HepG2 (cell line): ENCODE measurements at regions not wholly inside any gene's neighbourhood (a gene's known extent, or its start where the extent isn't known, plus 50 kb on each side); places are given as distances from the start of the nearest gene placed in this dataset.

ENCODE experiments used
- ATAC-seq: fragments of 200-7000 bp; cut with Tn5 transposase; 3 replicates; pipeline ENCODE4 v1.9.1; 2020; ENCODE audit warnings: mild to moderate bottlenecking, moderate library complexity
- BruUV-seq: library from RNA; stranded (reverse); fragments of 400-500 nt; replicated peaks from 2 replicates; lab custom pipeline; 2021; lab: Mats Ljungman, UMichigan
- CTCF ChIA-PET: fragments of 300-600 bp; formaldehyde crosslinking; extraction: SDS; loops from one replicate; lab custom pipeline; 2021; ENCODE audit warnings: low total read pairs, inconsistent platforms, low intra/inter-chr PET ratio; lab: Yijun Ruan, JAX
- POLR2A ChIA-PET: fragments of 350-600 bp; sonication (Branson Sonifier 250); formaldehyde crosslinking; loops from one replicate; lab custom pipeline; 2020; ENCODE audit warnings: antibody characterized with exemption, inconsistent platforms; lab: Yijun Ruan, JAX
- DNase-seq: peaks from one replicate; pipeline ENCODE4 v3.0.0-alpha.2; 2015; ENCODE audit warnings: low spot score
- FAIRE-seq: peaks from 3 replicates; lab custom pipeline; 2011; peaks lifted over from hg19 to GRCh38; lab: Jason Lieb, UNC
- H2AFZ ChIP-seq: one replicate; pipeline ENCODE4 v1.6.1; 2011; ENCODE audit warnings: low read length, inconsistent platforms
- H3K27ac ChIP-seq: fragments of 300-600 bp; 3 replicates; pipeline ENCODE4 v1.8.0; 2011; ENCODE audit warnings: mixed run types, mild to moderate bottlenecking, mixed read lengths, low read length, inconsistent platforms; ENCODE audit not compliant: insufficient read depth; ENCODE audit errors: extremely low read length
- H3K27me3 ChIP-seq, 2 experiments: fragments of 200-600 bp in 1 of 2; 2 replicates in 1 of 2; 3 replicates in 1 of 2; pipeline versions ENCODE4 v1.6.0 to v1.8.0; 2011; ENCODE audit warnings: low read length in 2 of 2, mild to moderate bottlenecking in 2 of 2, moderate library complexity in 2 of 2, inconsistent platforms in 1 of 2; ENCODE audit not compliant: insufficient read depth in 2 of 2, control insufficient read depth in 1 of 2
- H3K36me3 ChIP-seq, 2 experiments: fragments of 200-600 bp in 1 of 2; replicated peaks in 1 of 2; 2 replicates in 1 of 2; 3 replicates in 1 of 2; pipeline versions ENCODE4 v1.5.1 to v1.8.0; 2011; ENCODE audit warnings: low read length in 2 of 2, inconsistent platforms in 1 of 2; ENCODE audit not compliant: insufficient read depth in 2 of 2, control insufficient read depth in 1 of 2
- H3K4me1 ChIP-seq: 2 replicates; pipeline ENCODE4 v1.5.1; 2012; ENCODE audit warnings: low read length, inconsistent platforms; ENCODE audit not compliant: insufficient read depth
- H3K4me2 ChIP-seq: 2 replicates; pipeline ENCODE4 v1.6.0; 2011; ENCODE audit warnings: low read depth, low read length, inconsistent platforms
- H3K4me3 ChIP-seq, 3 experiments: fragments of 200-600 bp in 1 of 3; sonication (generic), shearing (Covaris generic) in 1 of 3; replicated peaks in 1 of 3; 2 replicates each; pipeline ENCODE4 v1.5.1; 2011 to 2016; ENCODE audit warnings: low read length in 3 of 3, inconsistent platforms in 2 of 3, low read depth in 2 of 3, mild to moderate bottlenecking in 2 of 3, control low read depth in 1 of 3, mixed read lengths in 1 of 3; ENCODE audit not compliant: insufficient read depth in 1 of 3
- H3K79me2 ChIP-seq: one replicate; pipeline ENCODE4 v1.6.1; 2011; ENCODE audit warnings: low read length, inconsistent platforms; ENCODE audit not compliant: insufficient read depth
- H3K9ac ChIP-seq: 2 replicates; pipeline ENCODE4 v1.6.0; 2011; ENCODE audit warnings: mild to moderate bottlenecking, low read depth, low read length, inconsistent platforms; ENCODE audit not compliant: insufficient read depth
- H3K9me3 ChIP-seq: 2 replicates; pipeline ENCODE4 v1.5.1; 2012; ENCODE audit warnings: mild to moderate bottlenecking, low read length
- H4K20me1 ChIP-seq: 2 replicates; pipeline ENCODE4 v1.6.0; 2011; ENCODE audit warnings: inconsistent platforms, mild to moderate bottlenecking, low read length, moderate library complexity; ENCODE audit not compliant: insufficient read depth
- BRD4 ChIP-seq: sonication (generic); formaldehyde crosslinking; IDR thresholded peaks from 2 replicates; pipeline ENCODE4 v1.4.0; 2020; ENCODE audit warnings: missing genetic modification reagents
- KDM1A ChIP-seq: IDR thresholded peaks from 2 replicates; pipeline ENCODE4 v1.6.1; 2016; ENCODE audit warnings: missing compliant biosample characterization
- KDM5B ChIP-seq: sonication (generic); formaldehyde crosslinking; IDR thresholded peaks from 2 replicates; pipeline ENCODE4 v1.4.0; 2020; ENCODE audit warnings: missing genetic modification reagents, mild to moderate bottlenecking, borderline replicate concordance
- NFKBIZ ChIP-seq: IDR thresholded peaks from 2 replicates; pipeline ENCODE4 v1.6.1; 2018; ENCODE audit warnings: missing genetic modification reagents, missing compliant biosample characterization
- PRMT3 ChIP-seq: sonication (generic); formaldehyde crosslinking; IDR thresholded peaks from 2 replicates; pipeline ENCODE4 v1.8.1; 2022; ENCODE audit warnings: low read depth, mild to moderate bottlenecking, moderate library complexity, missing genetic modification reagents, borderline replicate concordance
- SKI ChIP-seq: fragments of 450-650 bp; IDR thresholded peaks from one replicate; pipeline ENCODE4 v1.6.1; 2018; ENCODE audit warnings: mild to moderate bottlenecking; ENCODE audit not compliant: partially characterized antibody
- ZNF160 ChIP-seq: sonication (generic); formaldehyde crosslinking; IDR thresholded peaks from 2 replicates; pipeline ENCODE4 v1.8.0; 2022; ENCODE audit warnings: mild to moderate bottlenecking, inconsistent platforms, missing genetic modification reagents
- ZNF326 ChIP-seq: sonication (generic); formaldehyde crosslinking; IDR thresholded peaks from 2 replicates; pipeline ENCODE4 v1.4.0; 2020; ENCODE audit warnings: missing genetic modification reagents, borderline replicate concordance
- ZNF441 ChIP-seq: sonication (generic); formaldehyde crosslinking; IDR thresholded peaks from 2 replicates; pipeline ENCODE4 v1.7.0; 2021; ENCODE audit warnings: missing genetic modification reagents, borderline replicate concordance
- ZNF562 ChIP-seq: sonication (generic); formaldehyde crosslinking; IDR thresholded peaks from 2 replicates; pipeline ENCODE4 v1.8.0; 2022; ENCODE audit warnings: missing genetic modification reagents, borderline replicate concordance
- ZNF709 ChIP-seq: sonication (generic); formaldehyde crosslinking; IDR thresholded peaks from 2 replicates; pipeline ENCODE4 v1.5.0; 2020; ENCODE audit warnings: mild to moderate bottlenecking, missing genetic modification reagents
- WGBS: methylation state at CpG from one replicate; pipeline ENCODE4 v1.1.6; 2017; ENCODE audit warnings: low lambda C conversion rate; 5-methylcytosine and 5-hydroxymethylcytosine counted together
- in situ Hi-C: cut with HindIII; loops from 2 replicates; pipeline ENCODE4 v1.10.0; 2017; ENCODE audit warnings: low pct_unique_long_range_greater_than_20kb; ENCODE audit not compliant: extremely low pct_ligation_motif_present
- intact Hi-C: fragments of 100-400 bp; cut with micrococcal nuclease; formaldehyde crosslinking; loops from one replicate; pipeline ENCODE4 v1.10.0; 2022; ENCODE audit not compliant: unreplicated experiment
- TF ChIP-seq, protein P1 (sequence below), 2 experiments: sonication (generic) in 1 of 2; formaldehyde crosslinking in 1 of 2; IDR thresholded peaks; 2 replicates each; pipeline versions ENCODE4 v1.4.0 to v1.6.1; 2018 to 2020; ENCODE audit warnings: missing genetic modification reagents in 2 of 2, borderline replicate concordance in 1 of 2, low read depth in 1 of 2, mild to moderate bottlenecking in 1 of 2, missing biosample characterization in 1 of 2

DNA sequence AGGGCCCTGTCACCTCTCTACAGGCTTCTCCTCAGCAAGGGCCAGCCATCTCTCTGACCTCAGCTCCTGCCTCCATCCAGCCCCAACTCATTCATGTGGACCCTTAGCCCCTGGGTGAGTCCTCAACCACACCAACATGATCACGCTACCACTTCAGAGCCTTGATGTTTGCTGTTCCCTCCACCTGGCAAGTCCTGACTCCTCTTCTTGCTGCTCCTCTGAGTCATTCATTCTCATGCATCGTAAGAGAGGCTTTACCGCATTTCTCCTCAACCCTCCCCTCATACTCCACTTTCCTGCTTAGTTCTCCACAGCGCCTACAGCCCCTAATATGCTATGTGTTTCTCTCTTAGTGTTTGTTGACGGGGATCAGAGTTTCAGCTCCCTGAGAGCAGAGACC, 99.9 kb downstream of the C17orf67 start:
- CTCF ChIA-PET = no interaction called here
- no TSS peak for BruUV-seq
- no peak for FAIRE-seq

DNA sequence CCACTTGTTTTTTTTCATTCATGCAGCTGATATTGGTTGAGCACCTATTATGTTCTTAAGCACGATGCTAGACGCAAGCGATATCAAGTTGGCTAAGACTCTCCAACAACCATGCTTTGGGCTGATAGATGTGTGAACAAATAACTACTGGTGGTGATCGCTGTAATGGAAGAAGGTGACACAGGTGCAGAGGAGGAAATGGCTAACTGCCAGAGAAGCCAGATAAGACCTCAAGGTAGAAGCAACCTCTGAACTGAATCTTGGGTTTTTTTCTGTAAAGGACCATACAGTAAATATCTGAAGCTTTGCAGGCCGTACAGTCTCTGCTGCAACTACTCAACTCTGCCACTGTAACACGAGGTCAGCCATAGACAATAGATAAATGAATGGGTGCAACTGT, 97.9 kb downstream of the C17orf67 start:
- Histone ChIP-seq H3K79me2 (no peaks in the 10 kb centered on the region), H3K36me3 (no peaks in the 10 kb centered on the region), H3K4me3 (no peak overlapping the region), H2AFZ (no peak overlapping the region), H3K4me1 (no peaks in the 10 kb centered on the region), H3K27me3 (peaks cover 0 to 30% of the 10 kb centered on the region in 2 experiments; a peak in 3 of 5 replicates), H4K20me1 (no peaks in the 10 kb centered on the region), H3K27ac (no peak overlapping the region), H3K4me2 (no peak overlapping the region), H3K9me3 (no peaks in the 10 kb centered on the region), H3K9ac (no peak overlapping the region)
- BruUV-seq = no TSS peak
- DNase-seq (no peak), FAIRE-seq (no peak), ATAC-seq (no peak)
- 52% methylated on average over 6 of the region's 6 CpGs for WGBS
- CTCF ChIA-PET = no interaction called here
- in situ Hi-C loops = no loop called here
- POLR2A ChIA-PET = no interaction called here
- intact Hi-C loops = no loop called here
- TF ChIP-seq ZNF562 (CRISPR knock-in tag) = no peak
- no peak for TF ChIP-seq ZNF160 (CRISPR knock-in tag)
- no peak for TF ChIP-seq SKI
- no peak for TF ChIP-seq KDM1A (CRISPR knock-in tag)
- TF ChIP-seq PRMT3 (CRISPR knock-in tag) = no peak
- no peak for TF ChIP-seq KDM5B (CRISPR knock-in tag)

More for the DNA sequence above, 99.9 kb downstream of the C17orf67 start:
- Histone ChIP-seq H2AFZ (no peak overlapping the region), H3K4me1 (no peaks in the 10 kb centered on the region), H3K4me2 (no peak overlapping the region), H3K79me2 (no peaks in the 10 kb centered on the region), H3K27me3 (peaks cover 0 to 17% of the 10 kb centered on the region in 2 experiments; a peak in 3 of 5 replicates), H3K9me3 (no peaks in the 10 kb centered on the region), H4K20me1 (no peaks in the 10 kb centered on the region), H3K27ac (no peak overlapping the region), H3K36me3 (no peaks in the 10 kb centered on the region), H3K9ac (no peak overlapping the region), H3K4me3 (no peak overlapping the region)
- in situ Hi-C loops (no loop called here), intact Hi-C loops (no loop called here)
- DNase-seq = no peak
- ATAC-seq = no peak
- 37% methylated on average over 5 of the region's 5 CpGs for WGBS
- TF ChIP-seq ZNF441 (CRISPR knock-in tag) (no peak), NFKBIZ (CRISPR knock-in tag) (no peak), ZNF709 (CRISPR knock-in tag) (no peak), BRD4 (no peak), ZNF326 (CRISPR knock-in tag) (no peak)
- TF ChIP-seq, protein P1, sequence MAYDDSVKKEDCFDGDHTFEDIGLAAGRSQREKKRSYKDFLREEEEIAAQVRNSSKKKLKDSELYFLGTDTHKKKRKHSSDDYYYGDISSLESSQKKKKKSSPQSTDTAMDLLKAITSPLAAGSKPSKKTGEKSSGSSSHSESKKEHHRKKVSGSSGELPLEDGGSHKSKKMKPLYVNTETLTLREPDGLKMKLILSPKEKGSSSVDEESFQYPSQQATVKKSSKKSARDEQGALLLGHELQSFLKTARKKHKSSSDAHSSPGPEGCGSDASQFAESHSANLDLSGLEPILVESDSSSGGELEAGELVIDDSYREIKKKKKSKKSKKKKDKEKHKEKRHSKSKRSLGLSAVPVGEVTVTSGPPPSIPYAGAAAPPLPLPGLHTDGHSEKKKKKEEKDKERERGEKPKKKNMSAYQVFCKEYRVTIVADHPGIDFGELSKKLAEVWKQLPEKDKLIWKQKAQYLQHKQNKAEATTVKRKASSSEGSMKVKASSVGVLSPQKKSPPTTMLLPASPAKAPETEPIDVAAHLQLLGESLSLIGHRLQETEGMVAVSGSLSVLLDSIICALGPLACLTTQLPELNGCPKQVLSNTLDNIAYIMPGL (CRISPR knock-in tag; IDR thresholded peaks at IDR 0.05; ENCODE audit: borderline replicate concordance in 1 of 2, low read depth in 1 of 2) = no peak
- POLR2A ChIA-PET = no interaction called here
